ENCODE measurements at regions not wholly inside any gene's neighbourhood (a gene's known extent, or its start where the extent isn't known, plus 50 kb on each side); places are given as distances from the start of the nearest gene placed in this dataset.
"Not testable (repeated sequence)": the region's sequence is repeated elsewhere in the genome, so short reads cannot be mapped to it uniquely, and the experiment has no call there.

DNA sequence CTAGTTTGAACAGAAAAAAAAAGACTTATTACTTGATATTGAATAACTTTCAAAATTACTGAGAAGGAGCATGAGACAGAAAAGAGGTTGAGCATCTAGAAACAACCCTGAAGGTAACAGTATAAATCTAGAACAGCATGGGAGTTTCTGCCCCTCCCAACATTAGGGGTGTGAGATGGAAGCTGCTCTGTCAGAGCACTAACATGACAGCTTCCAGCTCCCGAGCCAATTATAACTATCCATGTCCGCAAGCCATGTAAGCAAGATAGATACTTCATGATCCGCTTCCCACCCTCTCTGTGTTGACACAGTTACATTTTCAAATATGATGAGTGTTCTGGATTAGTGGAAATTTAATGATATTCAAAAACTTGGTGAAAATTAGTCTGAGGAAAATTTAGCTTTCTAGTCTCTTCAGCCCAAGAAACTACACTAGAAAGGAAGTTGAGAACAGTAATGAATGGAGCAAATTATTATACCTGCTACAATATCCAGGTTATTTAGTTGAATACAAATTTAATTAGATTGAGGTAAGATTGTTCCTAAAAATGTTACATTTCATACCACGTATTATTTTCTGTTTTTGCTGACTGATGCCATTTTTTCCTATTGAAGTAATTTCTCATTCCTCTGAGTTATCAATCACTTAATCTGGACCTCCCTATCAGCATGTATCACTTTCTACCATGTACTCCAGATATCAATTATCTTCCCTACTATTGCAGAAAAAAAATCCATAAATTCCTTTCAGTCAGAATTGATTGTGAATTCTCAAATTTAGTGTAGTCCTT, 129.3 kb upstream of the SLIT2 start:
- DNase-seq (ENCODE audit: low spot score): no peak

DNA sequence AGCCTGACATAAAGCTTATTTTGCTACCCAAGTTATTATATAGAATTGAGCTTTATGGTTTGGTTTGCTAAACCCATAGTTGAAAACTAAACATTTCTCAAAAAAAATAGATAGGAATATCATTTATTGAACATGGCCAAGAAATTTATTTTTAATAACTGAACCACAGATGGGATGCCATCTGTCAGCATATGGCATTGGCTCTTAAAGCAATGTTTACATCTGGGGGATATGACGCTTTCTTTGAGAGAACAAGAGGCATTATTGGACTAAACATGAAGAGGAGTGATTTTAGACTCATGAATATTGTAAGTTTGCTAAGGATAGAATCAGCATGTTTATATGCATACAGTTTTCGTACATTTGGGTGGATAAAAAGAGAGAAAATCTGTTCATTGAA, 132.6 kb upstream of the SLIT2 start:
- no peak for DNase-seq (ENCODE audit: low spot score)

DNA sequence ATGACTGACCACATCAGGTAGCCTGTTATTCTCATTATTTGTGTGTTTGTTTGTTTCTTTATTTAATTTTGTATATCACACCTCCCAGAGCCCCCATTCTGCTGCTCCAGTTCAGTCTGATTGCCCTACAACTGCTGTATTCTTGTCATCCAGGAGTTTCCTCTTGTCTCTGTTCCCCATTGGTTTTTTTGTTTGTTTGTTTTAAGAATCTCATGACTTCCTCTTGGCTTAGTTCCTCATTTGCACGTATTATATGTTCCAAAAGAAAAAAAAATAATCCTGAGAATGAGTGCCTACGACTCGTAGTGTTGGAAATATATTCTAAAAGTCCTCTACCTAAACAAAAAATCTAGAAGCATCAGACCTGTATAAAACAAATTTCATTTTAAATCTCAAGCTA, 142.3 kb upstream of the SLIT2 start:
- no peak for DNase-seq (ENCODE audit: low spot score)

DNA sequence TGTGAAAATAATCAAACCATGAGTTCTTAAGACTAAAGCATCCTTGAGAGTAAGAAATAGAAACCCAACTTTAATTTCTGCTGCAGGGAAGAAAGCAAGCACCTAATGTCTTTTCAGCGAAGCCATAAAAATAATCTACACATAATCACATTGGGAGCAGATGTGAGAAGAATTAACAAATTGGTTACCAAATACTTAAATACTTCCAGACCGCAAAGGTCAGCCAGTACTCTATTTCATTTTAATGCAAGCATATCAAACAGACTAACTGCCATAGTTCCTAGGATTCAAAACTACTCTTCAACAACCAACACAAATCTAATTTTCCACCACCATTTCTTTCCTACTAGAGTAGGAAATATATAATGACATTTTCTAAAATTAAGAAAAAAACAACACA, 144.8 kb upstream of the SLIT2 start:
- DNase-seq (ENCODE audit: low spot score): no peak

DNA sequence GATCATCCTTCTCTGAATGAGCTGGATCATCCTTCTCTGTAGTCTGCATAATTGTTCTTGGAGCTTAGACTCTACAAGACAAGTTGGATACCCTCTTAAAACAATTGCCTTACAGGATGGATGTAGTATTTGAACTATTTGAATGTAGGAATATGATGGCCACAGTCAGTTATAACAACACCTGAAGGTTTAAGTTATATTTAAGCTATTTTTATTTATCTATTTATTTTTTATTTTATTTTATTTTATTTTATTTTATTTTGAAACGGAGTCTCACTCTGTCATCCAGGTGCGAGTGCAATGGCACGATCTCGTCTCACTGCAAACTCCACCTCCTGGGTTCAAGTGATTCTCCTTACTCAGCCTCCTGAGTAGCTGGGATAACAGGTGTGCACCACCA, 149.9 kb upstream of the SLIT2 start:
- DNase-seq (ENCODE audit: low spot score): no peak

DNA sequence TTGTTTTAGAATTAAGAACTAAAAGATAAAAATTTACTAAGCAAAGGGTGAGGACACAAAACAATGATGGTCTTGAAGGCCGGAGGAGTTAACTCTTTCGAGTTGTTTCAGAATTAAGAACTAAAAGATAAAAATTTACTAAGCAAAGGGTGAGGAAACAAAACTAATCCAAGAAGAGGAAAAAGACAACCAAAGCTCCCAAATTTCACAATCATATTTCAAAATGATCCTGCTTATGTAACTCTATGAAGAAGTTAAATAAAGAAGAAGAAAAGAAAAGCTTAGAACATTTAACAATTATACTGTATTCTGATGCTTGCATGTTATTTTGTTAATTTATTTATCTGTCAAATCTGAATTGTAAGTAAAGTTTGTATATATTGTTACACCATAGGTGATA, 154.8 kb upstream of the SLIT2 start:
- DNase-seq (ENCODE audit: low spot score): no peak

DNA sequence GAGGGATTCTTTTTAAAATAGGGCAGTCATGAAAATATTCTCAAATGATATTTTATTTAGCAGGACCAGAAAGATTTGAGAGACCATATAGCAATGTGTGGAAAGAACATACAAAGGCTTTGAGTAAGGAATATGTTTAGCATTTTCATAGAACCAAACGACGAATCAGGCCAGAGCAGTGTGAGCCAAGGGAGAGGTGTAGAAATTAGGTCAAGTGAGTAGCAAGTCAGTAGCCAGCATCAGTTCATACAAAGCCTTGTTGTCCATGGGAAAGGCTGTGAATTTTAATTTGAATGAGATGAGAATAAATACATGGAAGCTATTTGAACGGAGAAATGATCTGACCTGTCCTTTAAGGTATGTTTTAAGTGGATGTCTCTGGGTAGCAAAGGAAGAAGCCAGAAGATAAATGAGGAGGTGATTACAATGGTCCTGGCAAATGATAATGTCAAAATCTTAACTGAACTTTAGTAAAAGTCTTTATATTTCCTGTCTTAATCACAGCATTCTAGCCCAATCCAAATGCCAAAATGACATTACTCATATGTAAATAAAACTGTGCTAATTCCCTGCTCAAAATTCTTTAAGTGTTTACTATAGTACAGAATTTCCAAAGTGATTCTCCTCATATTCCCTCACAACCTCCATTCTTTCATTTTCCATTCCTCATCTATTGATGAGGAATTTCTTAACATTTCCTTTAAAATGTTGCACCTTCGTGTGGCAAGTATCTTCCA, 155.7 kb upstream of the SLIT2 start:
- DNase-seq (ENCODE audit: low spot score): no peak

DNA sequence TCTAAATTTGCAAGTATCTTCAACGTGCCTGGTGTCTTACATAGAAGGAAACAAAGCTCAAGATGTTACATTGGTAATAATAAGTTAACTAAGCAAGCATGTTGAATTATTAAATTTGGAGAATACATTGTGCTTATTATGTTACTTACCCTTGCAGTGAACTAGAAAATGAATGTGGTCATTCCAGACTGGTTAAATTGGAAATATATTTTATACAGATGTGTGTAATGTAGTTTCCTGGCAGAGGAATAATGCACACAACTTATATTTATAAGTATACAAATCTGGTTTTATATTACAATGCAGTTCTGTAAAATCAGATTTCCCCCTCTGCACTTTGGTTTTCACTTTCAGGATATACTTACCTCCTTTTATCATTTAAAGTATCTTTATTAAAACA, 159.9 kb upstream of the SLIT2 start:
- DNase-seq (ENCODE audit: low spot score): no peak

DNA sequence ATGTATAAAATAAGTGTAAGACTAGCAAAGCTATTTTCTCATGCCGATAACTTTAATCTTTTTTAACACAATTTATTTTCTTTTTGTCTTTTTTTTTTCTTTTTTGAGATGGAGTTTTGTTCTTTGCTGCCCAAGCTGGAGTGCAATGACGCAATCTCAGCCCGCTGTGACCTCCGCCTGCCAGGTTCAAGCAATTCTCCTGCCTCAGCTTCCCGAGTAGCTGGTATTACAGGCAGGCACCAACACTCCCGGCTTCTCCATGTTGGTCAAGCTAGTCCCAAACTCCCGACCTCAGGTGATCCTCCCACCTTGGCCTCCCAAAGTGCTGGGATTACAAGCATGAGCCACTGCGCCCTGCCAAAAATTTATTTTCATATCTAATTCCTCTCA, 164.2 kb upstream of the SLIT2 start:
- DNase-seq (ENCODE audit: low spot score): no peak

DNA sequence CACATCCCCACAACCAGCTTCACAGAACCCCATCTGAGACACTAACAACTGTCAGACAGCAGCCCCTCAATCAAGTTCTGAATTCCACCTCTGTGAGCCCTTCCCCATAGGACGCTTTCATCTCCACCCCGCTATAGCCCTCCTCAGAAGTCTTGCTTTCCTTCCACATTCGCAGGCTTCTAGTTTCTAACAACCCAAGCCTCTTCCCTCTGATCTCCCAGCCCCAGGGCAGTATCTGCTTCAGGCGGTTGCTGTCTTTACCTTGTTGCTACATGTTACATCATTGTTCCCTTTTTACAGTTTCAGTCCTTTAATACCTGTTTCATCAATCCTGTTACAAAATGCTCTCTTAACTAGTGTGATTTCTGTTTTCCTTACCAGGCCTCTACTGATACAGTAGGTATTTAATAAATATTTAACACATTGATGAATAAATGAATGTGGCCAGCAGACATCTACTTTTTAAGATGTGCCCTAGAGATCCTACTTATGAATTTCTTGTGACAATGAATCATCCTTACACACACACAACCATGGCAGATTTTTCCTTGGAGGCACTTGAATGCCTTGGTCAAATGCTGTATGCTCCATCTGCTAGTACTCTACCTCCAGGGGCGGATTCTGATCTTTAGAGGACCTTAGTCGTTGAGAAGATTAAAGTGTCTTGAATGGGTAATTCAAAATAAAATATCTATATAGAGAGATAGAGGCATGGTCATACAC, 164.7 kb upstream of the SLIT2 start:
- DNase-seq (ENCODE audit: low spot score): peak; percentile 6

DNA sequence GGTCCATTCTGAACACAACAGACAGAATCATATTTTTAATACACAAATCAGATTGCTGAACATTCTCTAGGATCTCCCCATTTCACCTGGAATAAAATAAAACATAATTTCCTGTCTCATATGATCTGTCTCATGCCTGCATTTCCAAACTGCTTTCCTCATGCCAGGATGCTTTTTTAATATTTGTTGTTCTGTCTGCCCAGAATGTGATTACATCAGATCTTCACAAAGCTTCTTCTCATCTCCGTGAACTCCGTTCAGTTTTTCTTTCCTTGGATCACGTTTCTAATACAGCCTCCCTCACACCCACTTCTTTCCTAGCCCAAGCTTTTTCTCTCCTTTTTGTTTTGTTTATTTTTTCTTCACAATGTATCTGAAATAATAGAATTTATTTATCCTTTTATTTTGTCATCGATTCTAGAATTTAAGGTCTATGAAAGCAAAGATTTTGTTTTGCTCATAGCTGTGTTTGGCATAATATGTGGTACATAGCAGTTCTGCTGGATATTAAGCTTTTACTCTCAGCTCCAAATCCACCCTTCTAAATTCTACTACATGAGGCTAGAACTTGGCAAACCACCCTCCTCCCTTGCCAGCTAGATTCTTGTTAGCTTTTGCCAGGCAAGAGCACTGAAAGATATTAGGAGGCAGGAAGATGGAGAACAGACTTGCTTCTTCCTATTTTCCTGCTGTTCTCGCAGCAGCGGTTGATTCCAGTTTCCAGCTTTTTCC, 165.5 kb upstream of the SLIT2 start:
- no peak for DNase-seq (ENCODE audit: low spot score)

DNA sequence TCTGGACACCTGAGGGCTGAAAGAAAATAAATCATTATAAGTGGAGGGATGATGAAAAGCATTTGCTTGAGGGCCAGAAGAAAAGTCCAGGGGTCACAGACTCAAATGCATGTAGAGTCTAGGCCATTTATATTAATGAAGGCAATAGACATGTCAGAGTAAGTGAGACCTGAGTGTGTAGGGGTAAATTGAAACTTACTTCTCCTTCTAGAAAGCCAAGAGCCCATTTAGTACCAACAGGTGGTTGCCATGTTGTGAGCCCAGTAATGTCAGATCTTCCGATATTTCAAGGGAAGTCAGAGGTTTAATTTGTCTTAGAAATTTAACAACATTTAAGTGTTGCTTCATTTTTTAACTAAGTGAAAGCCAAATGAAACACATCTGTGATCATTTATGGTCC, 166.1 kb upstream of the SLIT2 start:
- DNase-seq (ENCODE audit: low spot score): no peak

DNA sequence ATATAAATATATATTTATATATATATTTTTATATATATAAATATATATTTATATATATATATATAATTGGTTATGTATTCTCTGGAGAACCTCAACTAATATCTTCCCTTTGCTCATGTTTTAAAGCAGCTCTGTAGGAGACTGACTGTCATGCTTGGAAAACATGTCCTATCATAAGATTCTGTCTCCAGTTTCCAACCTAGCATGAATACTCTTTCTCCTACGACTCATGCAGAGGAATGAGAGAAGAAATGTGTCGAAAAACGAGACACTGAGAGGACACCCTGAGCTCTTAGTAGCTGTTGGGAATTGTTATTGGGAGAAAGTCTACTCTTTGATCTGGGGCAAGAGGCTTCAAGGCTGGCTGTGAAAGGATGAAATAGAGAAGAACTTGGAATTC, 166.5 kb upstream of the SLIT2 start:
- DNase-seq (ENCODE audit: low spot score): no peak

DNA sequence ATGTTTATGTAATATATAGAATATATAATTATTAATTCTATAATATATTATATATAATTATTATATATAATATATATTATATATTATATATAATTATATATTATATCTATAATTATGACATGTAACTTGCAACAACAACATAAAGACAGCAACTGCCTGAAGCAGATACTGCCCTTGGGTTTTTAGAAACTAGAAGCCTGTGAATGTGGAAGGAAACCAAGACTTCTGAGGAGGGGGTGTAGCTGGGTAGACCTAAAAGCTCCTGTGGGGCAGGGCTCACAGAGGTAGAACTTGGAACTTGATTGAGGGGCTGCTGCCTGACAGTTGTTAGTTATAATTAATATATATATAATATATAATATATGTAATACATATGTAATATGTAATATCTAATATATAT, 167.2 kb upstream of the SLIT2 start:
- DNase-seq (ENCODE audit: low spot score): no peak

DNA sequence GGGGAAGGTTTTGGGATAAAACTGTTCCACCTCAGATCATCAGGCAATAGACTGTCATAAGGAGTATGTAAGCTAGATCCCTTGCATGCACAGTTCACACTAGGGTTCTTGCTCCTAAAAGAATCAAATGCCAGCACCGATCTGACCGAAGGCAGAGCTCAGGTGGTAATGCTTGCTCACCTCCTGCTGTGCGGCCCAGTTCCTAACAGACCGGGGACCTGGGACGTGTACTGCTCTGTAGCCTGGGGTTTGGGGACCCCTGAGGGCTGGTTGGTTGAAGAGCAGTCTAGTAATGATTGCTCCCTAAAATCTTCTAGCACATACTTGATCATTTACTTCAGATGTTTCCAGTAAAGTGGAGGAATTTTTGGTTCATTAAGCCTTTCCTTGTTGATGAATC, 173.1 kb upstream of the SLIT2 start:
- no peak for DNase-seq (ENCODE audit: low spot score)

DNA sequence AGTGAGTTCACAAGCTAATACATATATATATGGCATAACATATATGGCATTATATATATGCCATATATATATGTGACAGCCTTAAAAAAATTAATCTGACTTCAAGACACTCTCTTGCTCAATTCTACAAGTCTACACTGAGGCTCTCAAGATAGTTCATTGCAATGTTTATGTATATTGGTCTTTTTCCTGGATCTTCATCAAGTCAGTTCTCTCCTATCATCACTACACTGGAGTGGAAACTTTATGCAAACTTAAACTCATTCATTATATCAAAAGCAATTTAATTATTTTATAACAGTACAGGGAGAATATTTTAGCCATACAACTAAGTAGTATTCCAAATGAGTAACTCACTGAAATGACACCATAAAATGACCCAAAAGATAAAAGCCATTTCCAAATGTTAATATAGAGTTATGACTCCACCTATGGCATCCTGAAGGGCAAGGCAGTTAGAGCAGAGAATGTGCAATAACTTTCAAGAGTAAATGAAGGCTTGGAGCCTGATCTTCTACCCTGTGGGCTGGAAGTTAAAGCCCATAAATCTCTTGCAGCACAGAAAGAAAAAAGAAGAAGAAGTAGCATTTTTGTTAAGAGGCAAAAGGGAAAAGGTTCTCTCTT, 176.3 kb upstream of the SLIT2 start:
- DNase-seq (ENCODE audit: low spot score): no peak

DNA sequence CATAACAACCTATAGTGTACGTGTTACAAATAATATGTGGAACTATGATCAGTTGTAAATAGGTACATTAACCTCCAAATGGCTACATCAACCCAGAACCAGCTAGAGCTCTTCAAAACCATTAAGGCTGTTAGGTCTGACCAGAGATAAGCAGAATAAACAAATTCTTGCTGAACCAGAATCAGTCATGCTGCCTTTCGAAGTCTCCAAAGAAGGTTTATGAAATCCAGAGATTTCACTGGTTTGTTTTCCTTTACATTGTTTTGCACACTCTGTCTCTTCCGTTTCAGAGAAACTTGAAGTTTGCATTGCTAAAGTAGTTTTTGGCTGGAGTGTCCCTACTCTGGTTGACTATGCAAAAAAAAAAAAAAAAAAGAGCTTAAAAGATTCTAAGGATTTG, 177.3 kb upstream of the SLIT2 start:
- DNase-seq (ENCODE audit: low spot score): no peak

DNA sequence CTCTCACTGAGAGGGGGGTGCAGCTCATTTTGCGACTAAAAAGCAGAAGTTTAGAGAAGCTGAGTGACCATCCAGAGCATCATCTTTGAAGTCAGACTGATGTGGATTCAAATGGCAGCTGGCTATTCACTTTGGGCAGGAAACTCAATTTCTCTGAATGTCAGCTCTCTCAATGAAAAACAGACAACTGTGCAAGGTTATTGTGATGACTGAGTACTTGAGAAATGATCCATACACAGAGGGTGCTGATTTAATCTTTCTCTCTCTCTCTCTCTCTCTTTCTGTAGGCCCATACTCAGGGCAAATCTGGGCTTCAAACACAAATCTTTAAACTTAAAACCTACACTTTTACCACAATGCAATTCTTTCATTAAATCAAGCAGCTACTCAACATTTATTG, 185.8 kb upstream of the SLIT2 start:
- DNase-seq (ENCODE audit: low spot score): no peak

DNA sequence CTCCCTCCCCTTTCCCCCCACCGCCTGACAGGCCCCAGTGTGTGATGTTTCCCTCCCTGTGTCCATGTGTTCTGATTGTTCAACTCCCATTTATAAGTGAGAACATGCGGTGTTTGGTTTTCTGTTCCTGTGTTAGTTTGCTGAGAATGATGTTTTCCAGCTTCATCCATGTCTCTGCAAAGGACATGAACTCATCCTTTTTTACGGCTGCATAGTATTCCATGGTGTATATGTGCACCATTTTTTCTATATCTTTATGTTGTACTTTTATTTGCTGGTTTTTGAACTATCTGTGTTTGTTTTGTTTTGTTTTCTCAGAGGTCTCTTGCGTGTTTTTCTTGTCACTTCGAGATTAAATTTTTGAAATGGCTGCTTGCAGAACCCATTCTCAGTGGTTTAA, 188.8 kb upstream of the SLIT2 start:
- DNase-seq (ENCODE audit: low spot score): not testable (repeated sequence)

DNA sequence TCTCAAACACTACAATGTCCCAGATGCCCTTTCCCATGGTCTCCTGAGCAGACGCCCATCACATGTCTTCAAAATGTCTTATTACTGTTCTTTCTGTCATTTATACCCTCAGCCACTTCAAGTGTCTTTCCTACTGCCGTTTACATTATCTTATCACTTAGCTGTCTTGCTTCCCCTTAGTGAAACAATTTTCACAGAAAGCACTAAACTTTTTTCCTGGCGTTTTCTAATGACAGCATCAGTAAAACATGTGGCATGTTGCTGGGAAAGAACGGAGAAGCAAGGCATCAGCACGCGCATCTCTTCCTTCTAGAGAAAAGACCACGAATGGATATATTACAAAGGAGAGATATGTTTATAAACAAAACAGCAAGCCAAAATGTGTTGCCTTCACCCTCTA, 189.7 kb upstream of the SLIT2 start:
- no peak for DNase-seq (ENCODE audit: low spot score)

DNA sequence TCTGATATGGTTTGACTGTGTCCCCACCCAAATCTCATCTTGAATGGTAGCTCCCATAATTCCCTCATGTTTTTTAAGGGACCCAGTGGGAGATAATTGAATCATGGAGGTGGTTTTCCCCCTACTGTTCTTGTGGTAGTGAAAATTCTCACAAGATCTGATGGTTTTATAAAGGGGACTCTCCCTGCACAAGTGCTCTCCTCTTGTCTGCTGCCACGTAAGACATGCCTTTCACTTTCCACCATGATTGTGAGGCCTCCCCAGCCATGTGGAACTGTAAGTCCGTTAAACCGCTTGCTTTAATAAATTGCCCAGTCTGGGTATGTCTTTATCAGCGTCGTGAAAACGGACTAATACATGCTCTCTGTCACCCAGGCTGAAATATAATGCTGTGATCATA, 200.9 kb upstream of the SLIT2 start:
- DNase-seq (ENCODE audit: low spot score): no peak

DNA sequence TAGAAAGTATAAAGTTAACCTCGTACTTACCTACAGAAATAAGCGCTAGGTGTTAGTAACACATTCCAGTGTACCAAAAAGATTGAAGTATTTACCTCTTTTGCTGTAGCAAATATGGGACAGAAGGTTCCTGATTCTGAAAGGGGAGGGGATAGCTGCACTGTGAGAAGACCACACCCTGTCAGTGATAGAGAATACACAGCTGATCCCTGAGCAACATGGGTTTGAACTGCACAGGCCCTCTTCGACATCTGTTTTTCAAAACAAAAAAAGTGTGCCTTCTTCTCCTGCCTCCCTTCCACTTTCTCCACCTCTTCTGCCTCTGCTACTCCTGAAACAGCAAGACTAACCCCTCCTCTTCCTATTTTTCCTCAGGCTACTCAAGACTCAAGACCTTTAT, 201.8 kb upstream of the SLIT2 start:
- DNase-seq (ENCODE audit: low spot score): no peak
